COLO829 (cell line): ENCODE measurements at regions not wholly inside any gene's neighbourhood (a gene's known extent, or its start where the extent isn't known, plus 50 kb on each side); places are given as distances from the start of the nearest gene placed in this dataset.

Experiments used
- DNase-seq: peaks from one replicate; pipeline ENCODE4 v3.0.0; 2012; ENCODE audit warnings: low spot score

- no peak for DNase-seq
Observed at GRCh38 chr2:5539282-5540165, 152.7 kb upstream of the SOX11 start.

- DNase-seq: no peak
Observed at GRCh38 chr2:5540856-5541255, 151.3 kb upstream of the SOX11 start.

- no peak for DNase-seq
Observed at GRCh38 chr2:5544205-5544786, 147.9 kb upstream of the SOX11 start.

- no peak for DNase-seq
Observed at GRCh38 chr2:5546181-5546580, 146.0 kb upstream of the SOX11 start.

GRCh38 chr2:5548991-5549715 lies 143.0 kb upstream of the SOX11 start:
- no peak for DNase-seq

- no peak for DNase-seq
Observed at GRCh38 chr2:5549771-5550170, 142.4 kb upstream of the SOX11 start.

GRCh38 chr2:5555636-5556035 lies 136.5 kb upstream of the SOX11 start:
- no peak for DNase-seq

GRCh38 chr2:5561006-5561405 lies 131.2 kb upstream of the SOX11 start:
- DNase-seq: peak; percentile 35

GRCh38 chr2:5562426-5562825 lies 129.8 kb upstream of the SOX11 start:
- no peak for DNase-seq

- no peak for DNase-seq
Observed at GRCh38 chr2:5562865-5563264, 129.3 kb upstream of the SOX11 start.

GRCh38 chr2:5563411-5563810 lies 128.8 kb upstream of the SOX11 start:
- no peak for DNase-seq

GRCh38 chr2:5569256-5569655 lies 122.9 kb upstream of the SOX11 start:
- DNase-seq: no peak

- no peak for DNase-seq
Observed at GRCh38 chr2:5576015-5576414, 116.2 kb upstream of the SOX11 start.

GRCh38 chr2:5587766-5588165 lies 104.4 kb upstream of the SOX11 start:
- DNase-seq: no peak

- DNase-seq: no peak
Observed at GRCh38 chr2:5588601-5589000, 103.6 kb upstream of the SOX11 start.

GRCh38 chr2:5589183-5589582 lies 103.0 kb upstream of the SOX11 start:
- no peak for DNase-seq

- DNase-seq: no peak
Observed at GRCh38 chr2:5590886-5591285, 101.3 kb upstream of the SOX11 start.

- no peak for DNase-seq
Observed at GRCh38 chr2:5592916-5593315, 99.3 kb upstream of the SOX11 start.

- DNase-seq: no peak
Observed at GRCh38 chr2:5594249-5594695, 97.9 kb upstream of the SOX11 start.

GRCh38 chr2:5596868-5597267 lies 95.3 kb upstream of the SOX11 start:
- DNase-seq: no peak

- no peak for DNase-seq
Observed at GRCh38 chr2:5598156-5598555, 94.0 kb upstream of the SOX11 start.

GRCh38 chr2:5609201-5609600 lies 83.0 kb upstream of the SOX11 start:
- no peak for DNase-seq

- DNase-seq: no peak
Observed at GRCh38 chr2:5612666-5613065, 79.5 kb upstream of the SOX11 start.
